DND-41 (cell line): ENCODE measurements at regions not wholly inside any gene's neighbourhood (a gene's known extent, or its start where the extent isn't known, plus 50 kb on each side); places are given as distances from the start of the nearest gene placed in this dataset.
"Not testable (repeated sequence)": the region's sequence is repeated elsewhere in the genome, so short reads cannot be mapped to it uniquely, and the experiment has no call there.

Source experiments
- ATAC-seq: fragments of 200-7000 bp; cut with Tn5 transposase; 3 replicates; pipeline ENCODE4 v1.9.1; 2021; ENCODE audit warnings: low read depth; ENCODE audit not compliant: insufficient read depth
- DNase-seq: peaks from one replicate; pipeline ENCODE4 v3.0.0-alpha.2; 2020
- H2AFZ ChIP-seq: 2 replicates; pipeline ENCODE4 v1.6.0; 2012; ENCODE audit warnings: low read depth, low read length
- H3K27ac ChIP-seq: 2 replicates; pipeline ENCODE4 v1.5.1; 2012; ENCODE audit warnings: low read length, inconsistent platforms
- H3K27me3 ChIP-seq: fragments of 200-600 bp; sonication (generic); 2 replicates; pipeline ENCODE4 v1.6.0; 2012; ENCODE audit warnings: low read length, mild to moderate bottlenecking, inconsistent platforms; ENCODE audit not compliant: insufficient read depth, poor library complexity
- H3K36me3 ChIP-seq: 2 replicates; pipeline ENCODE4 v1.5.1; 2012; ENCODE audit warnings: low read length, inconsistent platforms; ENCODE audit not compliant: insufficient read depth
- H3K4me1 ChIP-seq: 2 replicates; pipeline ENCODE4 v1.5.1; 2012; ENCODE audit warnings: mild to moderate bottlenecking, low read length; ENCODE audit not compliant: insufficient read depth
- H3K4me2 ChIP-seq: 2 replicates; pipeline ENCODE4 v1.6.0; 2012; ENCODE audit warnings: mild to moderate bottlenecking, moderate library complexity, low read length, inconsistent platforms; ENCODE audit not compliant: insufficient read depth
- H3K4me3 ChIP-seq, 2 experiments: fragments of 200-600 bp in 1 of 2; shearing (Covaris generic) in 1 of 2; 2 replicates each; pipeline ENCODE4 v1.5.1; 2012 to 2016; ENCODE audit warnings: inconsistent platforms in 2 of 2, low read length in 2 of 2, mild to moderate bottlenecking in 2 of 2, low read depth in 1 of 2, moderate library complexity in 1 of 2
- H3K79me2 ChIP-seq: 2 replicates; pipeline ENCODE4 v1.6.0; 2012; ENCODE audit warnings: low read length, inconsistent platforms; ENCODE audit not compliant: insufficient read depth
- H3K9ac ChIP-seq: 2 replicates; pipeline ENCODE4 v1.6.0; 2012; ENCODE audit warnings: low read depth, mild to moderate bottlenecking, inconsistent platforms, low read length, moderate library complexity
- H3K9me3 ChIP-seq: 2 replicates; pipeline ENCODE4 v1.5.1; 2012; ENCODE audit warnings: low read length, moderate library complexity, mild to moderate bottlenecking, inconsistent platforms; ENCODE audit not compliant: insufficient read depth, severe bottlenecking
- H4K20me1 ChIP-seq: 2 replicates; pipeline ENCODE4 v1.6.0; 2012; ENCODE audit warnings: low read length; ENCODE audit not compliant: insufficient read depth
- EZH2 ChIP-seq: IDR thresholded peaks from 3 replicates; pipeline ENCODE4 v1.6.1; 2012; ENCODE audit warnings: borderline replicate concordance, low read depth, mild to moderate bottlenecking, moderate library complexity, low read length, inconsistent platforms; ENCODE audit not compliant: severe bottlenecking
- TF ChIP-seq, protein P1 (sequence below): IDR thresholded peaks from 2 replicates; pipeline ENCODE4 v1.5.1; 2012; ENCODE audit warnings: borderline replicate concordance, low read length, moderate library complexity, mild to moderate bottlenecking; ENCODE audit not compliant: poor library complexity, severe bottlenecking; ENCODE audit errors: extremely low read depth

DNA sequence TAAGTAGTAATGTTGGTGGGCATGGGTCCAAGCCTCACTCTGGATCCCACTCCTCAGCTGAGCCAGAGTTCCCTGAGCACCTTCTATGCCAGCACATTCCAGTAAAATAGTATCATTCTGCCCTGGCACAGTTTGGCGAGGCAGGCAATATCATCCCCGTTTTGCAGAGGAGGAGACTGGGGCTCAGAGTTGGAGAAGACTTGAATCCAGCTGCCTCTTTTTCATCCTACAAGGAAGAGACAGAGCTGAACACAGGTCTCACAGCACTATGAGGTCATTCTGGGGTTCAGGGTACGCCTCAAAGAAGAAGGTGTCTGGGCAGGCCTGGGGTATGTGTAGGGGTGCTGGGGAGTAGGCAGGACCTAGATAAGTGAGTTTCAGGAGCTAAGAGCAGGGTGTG is 103.9 kb upstream of the STX18 start:
- Histone ChIP-seq H3K27ac (no peak overlapping the region), H3K79me2 (no peaks in the 10 kb centered on the region), H3K9me3 (no peaks in the 10 kb centered on the region), H2AFZ (no peak overlapping the region), H4K20me1 (no peaks in the 10 kb centered on the region), H3K27me3 (no peaks in the 10 kb centered on the region), H3K4me2 (no peak overlapping the region), H3K9ac (no peak overlapping the region), H3K36me3 (no peaks in the 10 kb centered on the region), H3K4me1 (no peaks in the 10 kb centered on the region), H3K4me3 (no peak overlapping the region)
- DNase-seq (no peak), ATAC-seq (no peak)
- no peak for TF ChIP-seq EZH2
- TF ChIP-seq, protein P1, sequence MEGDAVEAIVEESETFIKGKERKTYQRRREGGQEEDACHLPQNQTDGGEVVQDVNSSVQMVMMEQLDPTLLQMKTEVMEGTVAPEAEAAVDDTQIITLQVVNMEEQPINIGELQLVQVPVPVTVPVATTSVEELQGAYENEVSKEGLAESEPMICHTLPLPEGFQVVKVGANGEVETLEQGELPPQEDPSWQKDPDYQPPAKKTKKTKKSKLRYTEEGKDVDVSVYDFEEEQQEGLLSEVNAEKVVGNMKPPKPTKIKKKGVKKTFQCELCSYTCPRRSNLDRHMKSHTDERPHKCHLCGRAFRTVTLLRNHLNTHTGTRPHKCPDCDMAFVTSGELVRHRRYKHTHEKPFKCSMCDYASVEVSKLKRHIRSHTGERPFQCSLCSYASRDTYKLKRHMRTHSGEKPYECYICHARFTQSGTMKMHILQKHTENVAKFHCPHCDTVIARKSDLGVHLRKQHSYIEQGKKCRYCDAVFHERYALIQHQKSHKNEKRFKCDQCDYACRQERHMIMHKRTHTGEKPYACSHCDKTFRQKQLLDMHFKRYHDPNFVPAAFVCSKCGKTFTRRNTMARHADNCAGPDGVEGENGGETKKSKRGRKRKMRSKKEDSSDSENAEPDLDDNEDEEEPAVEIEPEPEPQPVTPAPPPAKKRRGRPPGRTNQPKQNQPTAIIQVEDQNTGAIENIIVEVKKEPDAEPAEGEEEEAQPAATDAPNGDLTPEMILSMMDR: no peak

DNA sequence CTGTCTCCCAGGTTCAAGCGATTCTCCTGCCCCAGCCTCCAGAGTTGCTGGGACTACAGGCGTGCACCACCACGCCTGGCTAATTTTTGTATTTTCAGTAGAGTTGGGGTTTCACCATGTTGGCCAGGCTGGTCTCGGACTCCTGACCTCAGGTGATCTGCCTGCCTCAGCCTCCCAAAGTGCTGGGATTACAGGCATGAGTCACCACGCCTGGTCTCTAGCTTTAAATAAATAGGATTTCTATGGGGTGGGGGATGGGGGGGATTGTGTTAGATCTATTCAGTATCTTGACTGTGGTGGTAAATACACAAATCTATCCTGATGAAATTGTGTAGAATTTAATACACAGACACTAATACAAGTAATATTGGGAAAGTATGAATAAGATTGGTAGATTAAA is 102.4 kb upstream of the STX18 start:
- not testable (repeated sequence) for H4K20me1 ChIP-seq, H3K27ac ChIP-seq, H3K36me3 ChIP-seq, H2AFZ ChIP-seq, H3K4me2 ChIP-seq, H3K27me3 ChIP-seq, H3K4me3 ChIP-seq, H3K79me2 ChIP-seq, H3K9me3 ChIP-seq, H3K9ac ChIP-seq, DNase-seq, H3K4me1 ChIP-seq, ATAC-seq

DNA sequence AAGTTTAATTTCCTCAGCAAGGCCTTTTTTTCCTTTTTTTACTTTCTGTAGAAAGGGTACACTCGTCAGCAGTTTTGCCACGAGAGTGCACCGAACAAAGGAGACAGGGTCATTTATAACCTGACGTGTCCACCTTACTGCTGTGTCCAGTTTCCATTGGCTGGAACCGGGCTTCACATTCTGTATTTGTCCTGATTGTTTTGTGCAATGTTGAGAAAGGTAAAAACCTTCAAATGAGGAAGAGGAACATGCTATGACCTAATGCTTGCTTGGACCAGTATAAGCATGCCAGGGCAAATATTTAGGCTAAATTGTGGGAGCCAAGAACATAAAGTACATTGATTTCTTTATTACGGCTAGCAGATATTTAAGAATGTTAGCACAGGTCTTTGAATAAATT is 101.9 kb upstream of the STX18 start:
- H3K4me1 ChIP-seq, ATAC-seq, H3K79me2 ChIP-seq, DNase-seq, H4K20me1 ChIP-seq, H3K36me3 ChIP-seq, H3K4me3 ChIP-seq, H3K9ac ChIP-seq, H2AFZ ChIP-seq, H3K27me3 ChIP-seq, H3K4me2 ChIP-seq, H3K27ac ChIP-seq, H3K9me3 ChIP-seq: not testable (repeated sequence)

DNA sequence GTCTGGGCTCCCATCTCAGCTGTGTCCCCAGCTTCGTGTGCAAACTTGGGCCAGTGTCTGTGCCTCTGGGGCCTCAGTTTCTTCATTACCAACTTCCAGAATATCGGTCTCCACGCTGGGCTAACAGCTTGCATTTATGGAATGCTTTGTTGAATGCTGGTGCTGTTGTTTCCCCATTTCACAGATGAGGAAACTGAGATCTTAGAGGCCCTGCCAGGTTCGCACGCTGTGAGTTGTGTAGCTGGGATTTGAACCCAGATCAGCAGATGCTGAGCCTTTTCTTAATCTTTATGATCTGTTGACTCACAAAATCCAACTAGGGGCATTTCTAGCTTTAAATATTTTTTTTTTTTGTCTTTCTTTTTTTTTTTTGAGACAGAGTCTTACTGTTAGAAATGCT is 101.5 kb upstream of the STX18 start:
- Histone ChIP-seq H3K4me2 (no peak overlapping the region), H2AFZ (no peak overlapping the region), H3K27ac (no peak overlapping the region), H4K20me1 (no peaks in the 10 kb centered on the region), H3K9ac (no peak overlapping the region), H3K79me2 (no peaks in the 10 kb centered on the region), H3K4me3 (no peak overlapping the region), H3K27me3 (no peaks in the 10 kb centered on the region), H3K4me1 (no peaks in the 10 kb centered on the region), H3K9me3 (no peaks in the 10 kb centered on the region), H3K36me3 (no peaks in the 10 kb centered on the region)
- TF ChIP-seq EZH2: no peak
- TF ChIP-seq, protein P1: no peak
- DNase-seq (no peak), ATAC-seq (no peak)
